ENCODE measurements at regions not wholly inside any gene's neighbourhood (a gene's known extent, or its start where the extent isn't known, plus 50 kb on each side); places are given as distances from the start of the nearest gene placed in this dataset.

GRCh38 chr3:94714194-94714593 is 651.3 kb downstream of the NSUN3 start:
- Histone ChIP-seq H3F3A (ENCODE audit: low read length, unreplicated experiment) (no peaks in the 10 kb centered on the region), H4K20me1 (ENCODE audit: low read length) (no peaks in the 10 kb centered on the region), H3K4me1 (ENCODE audit: insufficient read depth, low read length) (no peaks in the 10 kb centered on the region), H3K79me2 (ENCODE audit: low read length) (no peaks in the 10 kb centered on the region), H3K9ac (ENCODE audit: low read length) (no peak overlapping the region), H3K4me3 (ENCODE audit: low read length) (no peak overlapping the region), H3K36me3 (ENCODE audit: low read depth, low read length) (no peaks in the 10 kb centered on the region), H2AFZ (ENCODE audit: low read length) (no peak overlapping the region), H3K27ac (ENCODE audit: low read length) (no peak overlapping the region), H3K9me3 (ENCODE audit: low read length) (no peaks in the 10 kb centered on the region), H3K4me2 (ENCODE audit: low read length) (no peak overlapping the region), H3K27me3 (ENCODE audit: low read length) (no peaks in the 10 kb centered on the region), H3K9me2 (replicated peaks; ENCODE audit: low read length) (no peaks in the 10 kb centered on the region)
- no TSS peak for BruUV-seq (replicated peaks)
- CTCF ChIA-PET, result interaction anchor here (0.6 kb wide), 1 partner anchor 378 kb away, joined by 3 read pairs; no protein-coding TSS in a partner anchor
- ATAC-seq, result peak; percentile 15; the same call in 1 of the 2 replicates
- intact Hi-C loops (cut with micrococcal nuclease), result no loop called here
- POLR2A ChIA-PET (ENCODE audit: unreplicated experiment), result no interaction called here
- DNase-seq, result no peak
- TF ChIP-seq EZH2phosphoT487 (IDR thresholded peaks at IDR 0.05; ENCODE audit: borderline replicate concordance, low read length) (no peak), CTCF (conservative IDR thresholded peaks at IDR 0.05; ENCODE audit: low read depth, low read length) (no peak), EZH2 (IDR thresholded peaks at IDR 0.05; ENCODE audit: low read length, unreplicated experiment) (no peak)

GRCh38 chr3:94716326-94717018 is 653.6 kb downstream of the NSUN3 start:
- TF ChIP-seq CTCF (conservative IDR thresholded peaks at IDR 0.05; ENCODE audit: low read depth, low read length) (peak; percentile 57), EZH2phosphoT487 (IDR thresholded peaks at IDR 0.05; ENCODE audit: borderline replicate concordance, low read length) (no peak)
- Histone ChIP-seq H4K20me1 (ENCODE audit: low read length) (no peaks in the 10 kb centered on the region), H3F3A (ENCODE audit: low read length, unreplicated experiment) (no peaks in the 10 kb centered on the region), H3K4me2 (ENCODE audit: low read length) (no peak overlapping the region), H3K4me1 (ENCODE audit: insufficient read depth, low read length) (no peaks in the 10 kb centered on the region), H3K9me3 (ENCODE audit: low read length) (no peaks in the 10 kb centered on the region), H3K9me2 (replicated peaks; ENCODE audit: low read length) (no peaks in the 10 kb centered on the region), H3K27ac (ENCODE audit: low read length) (no peak overlapping the region), H3K36me3 (ENCODE audit: low read depth, low read length) (no peaks in the 10 kb centered on the region), H3K79me2 (ENCODE audit: low read length) (no peaks in the 10 kb centered on the region), H3K27me3 (ENCODE audit: low read length) (no peaks in the 10 kb centered on the region), H3K9ac (ENCODE audit: low read length) (no peak overlapping the region), H2AFZ (ENCODE audit: low read length) (no peak overlapping the region), H3K4me3 (ENCODE audit: low read length) (no peak overlapping the region)
- CTCF ChIA-PET, result no interaction called here
- intact Hi-C loops (cut with micrococcal nuclease), result loop anchor here (1.0 to 5.0 kb wide), 3 partner anchors 192 to 599 kb away; no protein-coding TSS in a partner anchor
- DNase-seq (peak; percentile 43), ATAC-seq (no peak)
- POLR2A ChIA-PET (ENCODE audit: unreplicated experiment), result interaction anchor here (0.6 kb wide), 1 partner anchor 458 kb away, joined by 3 read pairs; no protein-coding TSS in a partner anchor
- no TSS peak for BruUV-seq (replicated peaks)

- ATAC-seq (no peak), DNase-seq (no peak)
- POLR2A ChIA-PET (ENCODE audit: unreplicated experiment), result no interaction called here
- H3K9me3 ChIP-seq (ENCODE audit: low read length), result no peaks in the 10 kb centered on the region
- H3F3A ChIP-seq (ENCODE audit: low read length, unreplicated experiment), result no peaks in the 10 kb centered on the region
- H4K20me1 ChIP-seq (ENCODE audit: low read length), result no peaks in the 10 kb centered on the region
- TF ChIP-seq CTCF (conservative IDR thresholded peaks at IDR 0.05; ENCODE audit: low read depth, low read length) (no peak), EZH2phosphoT487 (IDR thresholded peaks at IDR 0.05; ENCODE audit: borderline replicate concordance, low read length) (no peak), EZH2 (IDR thresholded peaks at IDR 0.05; ENCODE audit: low read length, unreplicated experiment) (no peak)
- no peak overlapping the region for H3K27ac ChIP-seq (ENCODE audit: low read length)
- H3K9ac ChIP-seq (ENCODE audit: low read length), result no peak overlapping the region
- no peak overlapping the region for H3K4me2 ChIP-seq (ENCODE audit: low read length)
- CTCF ChIA-PET, result no interaction called here
- intact Hi-C loops (cut with micrococcal nuclease), result loop anchor here (10.0 kb wide), 1 partner anchor 51 kb away; no protein-coding TSS in a partner anchor
- H3K36me3 ChIP-seq (ENCODE audit: low read depth, low read length), result no peaks in the 10 kb centered on the region
- no peak overlapping the region for H3K4me3 ChIP-seq (ENCODE audit: low read length)
- H3K4me1 ChIP-seq (ENCODE audit: insufficient read depth, low read length), result peaks cover 10% of the 10 kb centered on the region
- H3K27me3 ChIP-seq (ENCODE audit: low read length), result no peaks in the 10 kb centered on the region
- H3K9me2 ChIP-seq (replicated peaks; ENCODE audit: low read length), result no peaks in the 10 kb centered on the region
- no peaks in the 10 kb centered on the region for H3K79me2 ChIP-seq (ENCODE audit: low read length)
- no peak overlapping the region for H2AFZ ChIP-seq (ENCODE audit: low read length)
- BruUV-seq (replicated peaks), result no TSS peak
These were observed 671.3 kb downstream of the NSUN3 start for GRCh38 chr3:94734206-94734605.

Measured in PC-3 (cell line).